ENCODE measurements at regions not wholly inside any gene's neighbourhood (a gene's known extent, or its start where the extent isn't known, plus 50 kb on each side); places are given as distances from the start of the nearest gene placed in this dataset.

DNA sequence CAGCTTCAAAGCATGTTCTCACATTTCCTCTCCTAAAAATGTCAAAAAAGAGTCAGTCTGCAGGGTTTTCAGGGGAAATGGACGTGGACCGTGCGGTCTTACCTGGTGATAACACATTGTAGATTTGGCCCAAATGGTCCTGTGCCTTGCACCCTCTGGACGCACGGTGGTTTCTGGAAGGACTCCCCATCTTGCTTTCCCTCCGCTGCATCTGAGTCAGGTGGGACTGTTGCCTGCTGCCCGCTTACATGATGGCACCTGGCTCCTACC is 1290.1 kb downstream of the TBC1D22A start:
- Mint-ChIP-seq H3K27me3 (ENCODE audit: low read depth) (peaks cover 26% of the 10 kb centered on the region), H3K9me3 (no peaks in the 10 kb centered on the region), H3K27ac (no peak overlapping the region), H3K4me1 (peaks cover 11% of the 10 kb centered on the region), H3K4me3 (no peak overlapping the region), H3K36me3 (ENCODE audit: low read depth) (no peaks in the 10 kb centered on the region)
- TF ChIP-seq, protein P1, sequence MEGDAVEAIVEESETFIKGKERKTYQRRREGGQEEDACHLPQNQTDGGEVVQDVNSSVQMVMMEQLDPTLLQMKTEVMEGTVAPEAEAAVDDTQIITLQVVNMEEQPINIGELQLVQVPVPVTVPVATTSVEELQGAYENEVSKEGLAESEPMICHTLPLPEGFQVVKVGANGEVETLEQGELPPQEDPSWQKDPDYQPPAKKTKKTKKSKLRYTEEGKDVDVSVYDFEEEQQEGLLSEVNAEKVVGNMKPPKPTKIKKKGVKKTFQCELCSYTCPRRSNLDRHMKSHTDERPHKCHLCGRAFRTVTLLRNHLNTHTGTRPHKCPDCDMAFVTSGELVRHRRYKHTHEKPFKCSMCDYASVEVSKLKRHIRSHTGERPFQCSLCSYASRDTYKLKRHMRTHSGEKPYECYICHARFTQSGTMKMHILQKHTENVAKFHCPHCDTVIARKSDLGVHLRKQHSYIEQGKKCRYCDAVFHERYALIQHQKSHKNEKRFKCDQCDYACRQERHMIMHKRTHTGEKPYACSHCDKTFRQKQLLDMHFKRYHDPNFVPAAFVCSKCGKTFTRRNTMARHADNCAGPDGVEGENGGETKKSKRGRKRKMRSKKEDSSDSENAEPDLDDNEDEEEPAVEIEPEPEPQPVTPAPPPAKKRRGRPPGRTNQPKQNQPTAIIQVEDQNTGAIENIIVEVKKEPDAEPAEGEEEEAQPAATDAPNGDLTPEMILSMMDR (IDR thresholded peaks at IDR 0.05; ENCODE audit: unreplicated experiment in 3 of 3), result no peak

DNA sequence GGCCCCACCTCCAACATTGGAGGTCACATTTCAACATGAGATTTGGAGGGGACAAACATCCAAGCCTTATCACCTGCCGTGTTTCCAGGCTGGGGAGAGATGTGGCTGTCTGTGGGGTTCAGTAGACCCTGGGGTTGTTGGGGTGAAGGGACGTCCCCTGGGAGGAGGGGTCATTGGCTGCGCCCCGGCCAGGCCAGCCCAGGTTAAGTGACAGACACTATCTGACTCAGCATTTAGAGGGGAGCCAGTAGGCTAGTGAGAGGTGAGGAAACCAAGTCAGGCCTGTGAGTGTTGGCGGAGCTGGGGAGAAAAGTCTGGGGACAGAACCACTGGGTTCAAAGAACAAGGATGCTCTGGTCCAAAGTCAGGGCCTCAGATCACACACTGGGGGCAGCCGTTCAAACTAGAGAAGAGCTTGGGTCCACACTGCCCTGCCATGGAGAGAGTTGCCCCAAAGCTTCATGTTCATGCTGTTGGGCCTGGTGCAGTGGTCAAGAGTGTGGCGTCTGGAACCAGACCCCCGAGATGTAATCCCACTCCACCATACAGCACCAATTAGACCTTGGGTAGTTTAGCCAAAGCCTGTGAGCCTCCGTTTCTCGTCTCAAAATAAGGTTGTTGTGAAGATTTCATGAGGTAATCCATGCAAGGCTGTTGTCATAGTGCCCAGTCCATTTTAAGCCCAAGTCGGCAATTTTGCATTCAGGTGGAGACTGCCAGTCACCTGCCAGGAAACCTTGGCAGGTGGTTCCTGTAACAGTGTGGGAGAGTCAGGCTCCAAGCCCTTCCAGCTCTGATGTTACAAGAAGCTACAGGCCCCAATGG is 1289.6 kb downstream of the TBC1D22A start:
- Mint-ChIP-seq H3K27ac (no peak overlapping the region), H3K36me3 (ENCODE audit: low read depth) (no peaks in the 10 kb centered on the region), H3K9me3 (no peaks in the 10 kb centered on the region), H3K4me3 (no peak overlapping the region), H3K4me1 (peaks cover 11% of the 10 kb centered on the region), H3K27me3 (ENCODE audit: low read depth) (peaks cover 22% of the 10 kb centered on the region)
- TF ChIP-seq, protein P1 (IDR thresholded peaks at IDR 0.05; ENCODE audit: unreplicated experiment in 3 of 3), result no peak

DNA sequence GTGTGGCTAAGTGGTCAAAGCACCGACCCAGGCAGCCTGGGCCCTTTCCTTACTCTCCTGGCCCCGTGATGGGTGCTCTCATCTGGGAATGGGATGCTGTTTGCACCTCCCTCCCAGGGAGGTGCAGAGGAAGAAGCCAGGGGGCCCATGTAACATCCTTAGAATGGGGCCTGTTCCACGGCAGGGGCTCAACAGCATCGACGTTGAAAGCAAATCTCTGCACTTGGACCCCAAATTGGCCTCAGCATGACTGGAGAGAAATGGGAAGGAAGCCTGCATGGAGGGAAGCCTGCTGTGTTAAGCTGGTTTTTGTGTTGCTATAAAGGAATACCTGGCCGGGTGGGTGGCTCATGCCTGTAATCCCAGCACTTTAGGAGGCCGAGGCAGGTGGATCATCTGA is 1288.4 kb downstream of the TBC1D22A start:
- no peaks in the 10 kb centered on the region for H3K36me3 Mint-ChIP-seq (ENCODE audit: low read depth)
- H3K4me1 Mint-ChIP-seq, result peaks cover 11% of the 10 kb centered on the region
- no peak overlapping the region for H3K4me3 Mint-ChIP-seq
- TF ChIP-seq, protein P1 (IDR thresholded peaks at IDR 0.05; ENCODE audit: unreplicated experiment in 3 of 3), result no peak
- H3K27ac Mint-ChIP-seq, result no peak overlapping the region
- H3K27me3 Mint-ChIP-seq (ENCODE audit: low read depth), result peaks cover 22% of the 10 kb centered on the region
- H3K9me3 Mint-ChIP-seq, result no peaks in the 10 kb centered on the region

DNA sequence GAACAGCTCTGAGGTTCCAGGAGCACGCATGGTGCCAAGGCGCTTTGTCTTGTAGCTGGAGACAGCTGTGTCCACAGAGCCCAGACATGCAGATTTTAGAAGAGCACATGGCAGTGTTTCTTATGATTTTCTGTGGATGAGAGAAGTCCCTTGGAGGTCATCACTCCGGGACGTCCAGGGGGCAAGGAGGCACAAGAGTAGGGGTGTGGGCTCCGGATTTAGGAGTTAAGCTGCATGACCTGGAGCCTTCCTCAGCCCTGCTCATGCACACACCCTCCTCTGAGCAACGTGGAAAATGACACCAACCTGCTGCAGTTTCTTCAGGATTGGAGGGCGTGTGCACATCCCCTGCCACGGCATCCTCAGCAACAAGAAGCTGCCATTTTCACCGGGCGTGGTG is 1286.7 kb downstream of the TBC1D22A start:
- Mint-ChIP-seq H3K36me3 (ENCODE audit: low read depth) (no peaks in the 10 kb centered on the region), H3K4me1 (peaks cover 9% of the 10 kb centered on the region)

DNA sequence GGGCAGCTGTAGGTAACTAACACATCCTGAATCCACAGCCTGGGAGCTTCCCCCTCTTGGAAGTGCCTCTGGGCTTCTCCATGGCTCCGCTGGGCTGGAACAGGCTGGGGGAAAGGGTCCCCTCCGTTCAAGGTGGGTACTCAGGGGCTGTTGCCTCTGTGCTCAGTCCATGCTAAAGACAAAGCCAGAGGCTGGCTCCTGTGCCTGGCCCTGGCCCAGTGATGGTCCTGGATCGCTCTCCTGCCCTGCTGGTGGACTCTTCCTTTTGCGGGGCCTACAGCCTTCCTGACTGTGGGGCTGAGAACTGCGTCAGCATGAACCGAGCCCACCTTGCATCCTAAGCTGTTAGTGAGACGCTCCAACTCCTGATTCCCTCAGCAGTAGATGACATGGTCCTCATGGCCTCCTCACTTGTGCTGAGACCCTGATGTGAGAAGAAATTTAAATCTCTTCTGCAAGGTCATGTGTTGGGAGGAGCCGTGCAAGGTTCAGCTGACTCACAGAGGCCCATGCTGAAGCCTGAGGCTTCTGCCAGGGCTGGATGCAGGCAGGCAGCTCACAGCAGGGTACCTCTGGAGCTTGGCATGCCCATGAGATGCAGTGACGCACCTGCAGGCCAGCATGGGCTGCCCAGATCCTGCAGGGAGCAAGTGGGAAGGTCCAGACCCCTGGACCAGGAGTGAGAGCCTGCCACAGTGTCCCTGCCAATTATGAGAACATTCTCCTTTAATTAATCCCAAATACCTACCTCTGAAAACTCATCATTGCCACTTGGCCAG is 1285.5 kb downstream of the TBC1D22A start:
- H3K9me3 Mint-ChIP-seq, result no peaks in the 10 kb centered on the region
- peaks cover 12% of the 10 kb centered on the region for H3K4me1 Mint-ChIP-seq
- H3K27ac Mint-ChIP-seq, result no peak overlapping the region

More for the DNA sequence above, 1286.7 kb downstream of the TBC1D22A start:
- H3K4me3 Mint-ChIP-seq, result no peak overlapping the region
- TF ChIP-seq, protein P1 (IDR thresholded peaks at IDR 0.05; ENCODE audit: unreplicated experiment in 3 of 3), result no peak
- no peak overlapping the region for H3K27ac Mint-ChIP-seq
- H3K27me3 Mint-ChIP-seq (ENCODE audit: low read depth), result peaks cover 22% of the 10 kb centered on the region
- no peaks in the 10 kb centered on the region for H3K9me3 Mint-ChIP-seq

More for the DNA sequence above, 1285.5 kb downstream of the TBC1D22A start:
- TF ChIP-seq, protein P1 (IDR thresholded peaks at IDR 0.05; ENCODE audit: unreplicated experiment in 3 of 3), result no peak
- Mint-ChIP-seq H3K27me3 (ENCODE audit: low read depth) (peaks cover 24% of the 10 kb centered on the region), H3K36me3 (ENCODE audit: low read depth) (no peaks in the 10 kb centered on the region), H3K4me3 (no peak overlapping the region)

Data from nephron (organoid).